Neural cell (in vitro differentiated cells): ENCODE measurements at regions not wholly inside any gene's neighbourhood (a gene's known extent, or its start where the extent isn't known, plus 50 kb on each side); places are given as distances from the start of the nearest gene placed in this dataset.

ENCODE experiments used
- H2AFZ ChIP-seq: fragments of 200-600, 300-800 bp; sonication (generic), shearing (Covaris generic); 2 replicates; pipeline ENCODE4 v1.6.0; 2014; ENCODE audit warnings: low read depth, mild to moderate bottlenecking, antibody characterized with exemption, low read length, moderate library complexity
- H3F3A ChIP-seq: fragments of 200-600 bp; shearing (Covaris generic); 2 replicates; pipeline ENCODE4 v1.6.1; 2016; ENCODE audit warnings: mild to moderate bottlenecking, moderate library complexity, mixed read lengths, antibody characterized with exemption, low read length; ENCODE audit not compliant: insufficient read depth, poor library complexity, severe bottlenecking
- H3K27ac ChIP-seq: fragments of 200-600, 300-800 bp; sonication (generic), shearing (Covaris generic); 2 replicates; pipeline ENCODE4 v1.5.1; 2014; ENCODE audit warnings: mild to moderate bottlenecking, low read length, moderate library complexity
- H3K27me3 ChIP-seq: fragments of 300-800, 200-600 bp; sonication (generic), shearing (Covaris generic); 2 replicates; pipeline ENCODE4 v1.6.0; 2014; ENCODE audit warnings: mild to moderate bottlenecking, low read depth, low read length, moderate library complexity; ENCODE audit not compliant: insufficient read depth
- H3K36me3 ChIP-seq: fragments of 300-800, 200-600 bp; sonication (generic), shearing (Covaris generic); 2 replicates; pipeline ENCODE4 v1.5.1; 2014; ENCODE audit warnings: mild to moderate bottlenecking, antibody characterized with exemption, low read length, moderate library complexity; ENCODE audit not compliant: insufficient read depth
- H3K4me2 ChIP-seq: fragments of 300-800, 200-600 bp; sonication (generic), shearing (Covaris generic); 2 replicates; pipeline ENCODE4 v1.6.0; 2014; ENCODE audit warnings: mild to moderate bottlenecking, low read length
- H3K4me3 ChIP-seq: fragments of 300-800, 200-600 bp; sonication (generic), shearing (Covaris generic); 2 replicates; pipeline ENCODE4 v1.5.1; 2014; ENCODE audit warnings: mild to moderate bottlenecking, low read length, moderate library complexity
- H3K79me2 ChIP-seq: fragments of 200-600 bp; shearing (Covaris generic); replicated peaks from 2 replicates; pipeline ENCODE4 v1.6.0; 2014; ENCODE audit warnings: mild to moderate bottlenecking, low read length, moderate library complexity; ENCODE audit not compliant: insufficient read depth
- H3K9ac ChIP-seq: fragments of 300-800, 200-600 bp; sonication (generic), shearing (Covaris generic); 2 replicates; pipeline ENCODE4 v1.6.1; 2016; ENCODE audit warnings: mild to moderate bottlenecking, low read length, mixed read lengths
- H3K9me2 ChIP-seq: fragments of 200-600 bp; shearing (Covaris generic); 2 replicates; pipeline ENCODE4 v1.6.1; 2016; ENCODE audit warnings: mild to moderate bottlenecking, low read length, mixed read lengths; ENCODE audit not compliant: insufficient read depth
- H3K9me3 ChIP-seq: fragments of 200-600, 300-800 bp; sonication (generic), shearing (Covaris generic); 2 replicates; pipeline ENCODE4 v1.6.1; 2016; ENCODE audit warnings: mild to moderate bottlenecking, mixed run types, low read length, moderate library complexity, mixed read lengths
- H4K20me1 ChIP-seq: fragments of 200-600 bp; shearing (Covaris generic); 2 replicates; pipeline ENCODE4 v1.6.1; 2016; ENCODE audit warnings: mild to moderate bottlenecking, mixed run types; ENCODE audit not compliant: insufficient read depth
- CTCF ChIP-seq: fragments of 450-650 bp; IDR thresholded peaks from 2 replicates; pipeline ENCODE4 v1.5.1; 2014; ENCODE audit warnings: antibody characterized with exemption, mild to moderate bottlenecking, moderate library complexity; ENCODE audit not compliant: poor library complexity, severe bottlenecking
- EP300 ChIP-seq: fragments of 450-650 bp; conservative IDR thresholded peaks from 2 replicates; pipeline ENCODE4 v1.6.1; 2014; ENCODE audit warnings: antibody characterized with exemption, mild to moderate bottlenecking, moderate library complexity; ENCODE audit not compliant: poor library complexity, severe bottlenecking
- EZH2 ChIP-seq: fragments of 200-600, 300-800 bp; shearing (Covaris generic), sonication (generic); IDR thresholded peaks from 2 replicates; pipeline ENCODE4 v1.6.1; 2014; ENCODE audit warnings: antibody characterized with exemption, low read length, borderline replicate concordance, mild to moderate bottlenecking; ENCODE audit not compliant: insufficient read depth, poor library complexity, severe bottlenecking
- MXI1 ChIP-seq: fragments of 450-650 bp; conservative IDR thresholded peaks from 2 replicates; pipeline ENCODE4 v1.6.1; 2014; ENCODE audit warnings: antibody characterized with exemption, mild to moderate bottlenecking; ENCODE audit not compliant: poor library complexity, severe bottlenecking
- POLR2AphosphoS5 ChIP-seq: IDR thresholded peaks from 2 replicates; pipeline ENCODE4 v1.6.1; 2012
- RAD21 ChIP-seq: fragments of 450-650 bp; conservative IDR thresholded peaks from 2 replicates; pipeline ENCODE4 v1.6.1; 2014; ENCODE audit warnings: antibody characterized with exemption, mild to moderate bottlenecking, moderate library complexity
- REST ChIP-seq: IDR thresholded peaks from 2 replicates; pipeline ENCODE4 v1.6.1; 2012; ENCODE audit warnings: borderline replicate concordance
- SMC3 ChIP-seq: fragments of 450-650 bp; conservative IDR thresholded peaks from 2 replicates; pipeline ENCODE4 v1.6.1; 2014; ENCODE audit warnings: antibody characterized with exemption, mild to moderate bottlenecking, moderate library complexity; ENCODE audit not compliant: poor library complexity
- TAF1 ChIP-seq: IDR thresholded peaks from 2 replicates; pipeline ENCODE4 v1.6.1; 2012; ENCODE audit warnings: low read depth

GRCh38 chr3:86653661-86654205 lies 337.2 kb downstream of the VGLL3 start:
- Histone ChIP-seq H3K27me3 (no peaks in the 10 kb centered on the region), H3K9ac (no peak overlapping the region), H4K20me1 (no peaks in the 10 kb centered on the region), H3K9me2 (no peaks in the 10 kb centered on the region), H3K36me3 (no peaks in the 10 kb centered on the region), H3K9me3 (no peaks in the 10 kb centered on the region), H3K79me2 (no peaks in the 10 kb centered on the region), H3F3A (no peaks in the 10 kb centered on the region), H2AFZ (no peak overlapping the region), H3K4me3 (peak overlapping the region; percentile 45), H3K4me2 (peak overlapping the region; percentile 33), H3K27ac (peak overlapping the region; percentile 46)
- TF ChIP-seq POLR2AphosphoS5 (peak; percentile 55), MXI1 (no peak), CTCF (peak; percentile 63), TAF1 (no peak), RAD21 (peak; percentile 67), EZH2 (no peak), SMC3 (peak; percentile 55), REST (no peak), EP300 (peak; percentile 90)

- H3K27me3 ChIP-seq: no peaks in the 10 kb centered on the region
- no peak overlapping the region for H3K27ac ChIP-seq
- H3K9ac ChIP-seq: no peak overlapping the region
- no peaks in the 10 kb centered on the region for H3K79me2 ChIP-seq
- TF ChIP-seq CTCF (no peak), EP300 (no peak), SMC3 (no peak), TAF1 (no peak), REST (no peak), EZH2 (no peak), POLR2AphosphoS5 (no peak), RAD21 (no peak), MXI1 (no peak)
- no peaks in the 10 kb centered on the region for H3K36me3 ChIP-seq
- H3K4me2 ChIP-seq: no peak overlapping the region
- no peak overlapping the region for H3K4me3 ChIP-seq
- no peak overlapping the region for H2AFZ ChIP-seq
- no peaks in the 10 kb centered on the region for H3K9me2 ChIP-seq
- H4K20me1 ChIP-seq: no peaks in the 10 kb centered on the region
- no peaks in the 10 kb centered on the region for H3F3A ChIP-seq
- no peaks in the 10 kb centered on the region for H3K9me3 ChIP-seq
Measured at GRCh38 chr3:86648087-86648486, 342.9 kb downstream of the VGLL3 start.
